DMS 273 (cell line): ENCODE measurements at regions not wholly inside any gene's neighbourhood (a gene's known extent, or its start where the extent isn't known, plus 50 kb on each side); places are given as distances from the start of the nearest gene placed in this dataset.

Experiments
- DNase-seq: peaks from one replicate; lab custom pipeline; 2025; ENCODE audit not compliant: unreplicated experiment; lab: John Stamatoyannopoulos, UW

DNA sequence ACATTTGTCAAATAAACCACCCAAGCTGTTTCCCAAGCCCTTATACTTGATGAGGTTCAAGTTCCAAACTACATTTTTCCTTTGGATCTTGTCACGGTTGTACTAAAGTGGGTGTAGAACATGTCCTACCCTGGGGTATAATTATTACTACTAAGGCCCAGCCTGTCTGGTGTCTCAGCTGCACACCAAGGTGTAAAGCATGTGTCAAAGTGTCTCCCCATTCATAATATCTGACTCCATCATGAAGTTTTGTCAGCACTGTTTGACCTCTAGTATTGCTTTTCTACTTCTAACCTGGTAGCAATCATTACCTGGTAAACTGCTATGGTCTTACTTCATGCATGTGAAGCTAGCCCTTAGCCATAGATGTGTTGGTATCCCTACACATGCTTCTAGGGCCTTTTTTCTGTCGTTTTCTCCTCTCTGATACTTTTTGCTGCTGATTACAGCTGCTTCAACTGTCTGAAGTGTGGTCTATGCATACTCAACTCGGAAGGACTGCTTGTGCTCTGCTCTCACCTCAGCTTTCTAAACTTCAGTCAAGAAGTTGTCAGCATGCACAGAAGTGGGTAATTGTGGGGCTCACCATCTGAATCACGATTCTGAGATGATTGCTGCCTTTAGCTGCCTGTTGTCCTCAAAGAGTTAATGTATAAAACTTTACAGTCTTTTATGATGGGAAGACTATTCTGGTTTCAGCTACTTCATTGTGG is 445.7 kb upstream of the TRIB2 start:
- no peak for DNase-seq

GRCh38 chr2:12271589-12271984 is 445.1 kb upstream of the TRIB2 start:
- DNase-seq: no peak

DNA sequence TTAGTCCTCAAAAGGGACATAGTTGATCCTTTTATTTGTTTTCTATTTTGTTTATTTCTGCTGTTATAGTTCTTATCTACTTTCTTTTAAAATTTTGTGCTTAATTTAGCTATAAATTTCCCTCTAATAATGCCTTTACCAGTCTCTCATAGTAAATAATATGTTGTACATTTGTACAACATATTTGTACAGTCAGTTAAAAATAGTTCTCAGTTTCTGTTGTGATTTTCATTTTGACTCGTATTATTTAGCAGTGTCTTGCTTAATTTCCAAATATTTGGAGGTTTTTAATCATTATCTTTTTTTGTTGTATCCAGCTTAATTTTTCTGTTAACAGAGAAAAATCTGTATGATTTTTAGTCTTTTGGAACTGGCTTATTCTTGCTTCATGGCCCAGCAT is 443.6 kb upstream of the TRIB2 start:
- no peak for DNase-seq

- DNase-seq: no peak
Observed at GRCh38 chr2:12274591-12274990, 442.1 kb upstream of the TRIB2 start.

GRCh38 chr2:12277241-12278034 is 439.3 kb upstream of the TRIB2 start:
- no peak for DNase-seq

DNA sequence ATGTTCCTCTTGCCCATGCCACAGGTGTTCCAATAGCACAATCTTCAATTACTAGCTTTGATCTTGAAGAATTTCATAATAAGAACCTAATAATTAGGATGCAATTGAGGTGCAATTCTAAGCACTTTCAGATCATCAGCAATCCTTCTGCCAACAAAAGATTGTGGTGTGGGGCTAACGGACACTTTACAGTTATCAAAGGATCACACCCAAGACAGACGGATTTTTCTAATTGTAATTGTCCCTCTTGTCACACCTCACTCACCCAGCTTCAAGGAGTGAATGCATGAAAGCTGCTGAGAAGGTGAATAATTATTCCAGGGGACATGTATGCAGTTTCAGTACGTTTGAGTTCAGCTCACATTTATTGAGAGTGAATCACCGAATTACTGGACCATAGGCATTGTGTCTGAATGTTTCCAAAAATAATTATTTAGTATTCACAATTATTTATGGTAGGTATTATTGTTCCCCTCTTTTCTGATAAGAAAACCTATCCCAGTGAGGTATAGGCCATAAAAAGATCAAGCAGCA is 438.5 kb upstream of the TRIB2 start:
- no peak for DNase-seq

DNA sequence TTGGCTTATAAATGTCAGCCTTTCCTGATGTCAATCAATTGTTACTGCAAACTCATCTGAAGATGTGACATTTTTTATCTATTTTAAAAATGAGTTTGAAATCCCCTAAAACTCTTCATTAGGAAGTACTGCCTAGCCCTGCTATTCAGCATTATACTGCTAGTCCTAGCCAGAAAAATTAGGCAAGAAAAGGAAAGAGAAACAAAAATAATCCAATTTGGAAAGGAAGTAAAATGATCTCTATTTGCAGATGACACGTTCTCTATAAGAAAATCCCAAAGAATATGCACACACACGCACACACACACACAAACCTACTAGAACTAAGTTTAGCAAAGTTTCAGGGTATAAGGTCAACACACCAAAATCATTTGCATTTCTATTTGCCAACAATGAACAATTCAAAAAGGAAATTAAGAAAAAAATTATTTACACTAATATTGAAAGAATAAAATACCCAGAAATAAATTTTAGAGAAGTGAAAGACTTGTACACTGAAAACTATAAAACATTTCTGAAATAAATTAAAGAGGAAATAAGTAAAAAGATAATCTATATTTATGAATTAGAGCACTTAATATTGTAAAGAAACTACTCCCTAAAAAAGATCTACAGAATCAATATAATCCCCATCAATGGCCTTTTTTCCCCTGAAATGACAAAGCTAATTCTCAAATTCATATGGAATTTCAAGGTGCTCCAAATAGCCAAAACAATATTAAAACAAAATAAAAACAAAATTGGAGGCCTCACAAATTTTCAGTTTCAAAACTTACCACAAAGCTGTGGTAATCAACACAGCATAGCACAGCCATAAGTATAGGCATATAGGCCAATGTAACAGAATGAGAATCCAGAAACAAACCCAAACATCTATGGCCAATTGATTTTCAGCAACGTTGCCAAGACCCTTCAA is 433.7 kb upstream of the TRIB2 start:
- DNase-seq: no peak

DNA sequence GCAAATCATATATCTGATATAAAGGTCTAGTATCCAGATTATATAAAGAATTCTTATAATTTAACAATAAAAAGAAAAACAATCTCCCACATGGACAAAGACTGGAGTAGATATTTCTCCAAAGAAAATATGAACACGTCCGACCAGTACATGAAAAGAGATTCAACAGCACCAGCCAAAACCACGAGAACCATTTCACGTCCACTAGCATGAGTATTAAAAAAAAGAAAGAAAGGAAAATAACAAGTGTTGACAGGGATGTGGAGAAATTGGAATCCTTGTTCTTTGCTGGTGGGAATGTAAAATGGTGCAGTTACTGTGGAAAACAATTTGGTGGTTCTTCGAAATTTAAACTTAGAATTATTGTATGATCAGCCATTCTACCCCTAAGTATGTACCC is 432.7 kb upstream of the TRIB2 start:
- no peak for DNase-seq

DNA sequence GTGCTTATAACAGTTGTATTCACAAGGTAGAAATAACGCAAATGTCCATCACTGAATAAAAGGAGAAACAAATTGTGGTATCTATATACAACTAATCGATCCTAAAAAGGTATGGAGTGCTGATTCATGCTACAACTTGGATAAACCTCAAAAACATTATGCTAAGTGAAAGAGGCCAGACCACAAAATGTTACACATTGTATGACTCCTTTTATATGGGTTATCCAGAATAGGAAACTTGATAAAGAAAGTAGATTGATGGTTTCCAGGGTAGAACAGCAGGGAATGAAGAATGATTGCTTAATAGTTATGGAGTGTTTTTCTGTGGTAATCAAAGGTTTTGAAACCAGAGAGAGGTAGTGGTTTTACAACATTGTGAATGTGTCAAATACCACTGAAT is 432.2 kb upstream of the TRIB2 start:
- no peak for DNase-seq

DNA sequence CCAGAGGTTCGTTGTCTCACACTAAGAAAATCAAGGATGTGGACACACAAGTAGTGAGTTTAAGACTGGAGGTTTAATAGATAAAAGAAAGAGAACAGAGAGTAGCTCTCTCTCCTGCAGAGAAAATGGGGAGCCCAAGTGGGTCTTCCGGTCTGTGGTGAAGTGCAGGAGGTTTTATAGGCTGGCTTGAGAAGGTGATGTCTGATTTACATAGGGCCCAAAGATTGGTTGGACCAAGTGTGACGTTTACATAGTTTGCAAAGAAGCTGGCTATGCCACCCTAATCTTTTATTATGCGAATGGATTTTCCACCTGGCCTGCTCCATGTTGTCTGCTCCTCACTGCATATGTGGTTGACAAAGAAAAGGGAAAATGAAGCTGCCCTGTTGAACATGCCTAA is 430.4 kb upstream of the TRIB2 start:
- no peak for DNase-seq

DNA sequence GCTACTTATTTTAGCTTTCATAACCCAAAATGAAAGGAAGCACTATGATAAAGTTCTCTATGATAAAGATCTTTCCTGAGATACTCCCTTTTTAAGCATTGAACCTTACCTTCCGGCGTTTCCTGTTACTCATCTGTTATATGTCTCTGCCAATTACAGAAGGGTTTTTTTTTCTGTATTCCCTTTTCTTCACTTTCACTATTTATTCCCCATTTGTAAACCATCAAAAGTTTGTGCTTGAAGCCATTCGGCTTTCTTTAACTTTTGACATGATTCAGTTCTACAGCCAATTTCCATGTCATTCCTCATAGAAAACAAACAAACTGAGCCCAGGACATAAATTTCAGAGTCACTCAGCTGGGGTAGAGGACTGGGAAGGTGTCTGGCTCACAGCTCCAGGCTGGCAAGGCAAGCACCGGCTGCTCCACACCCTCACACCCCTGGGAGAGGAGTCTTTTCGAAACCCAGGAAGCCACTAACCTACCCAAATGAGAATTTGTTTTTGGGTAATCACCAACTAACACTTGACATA is 429.4 kb upstream of the TRIB2 start:
- DNase-seq: no peak

- DNase-seq: no peak
Observed at GRCh38 chr2:12288048-12288447, 428.7 kb upstream of the TRIB2 start.

DNA sequence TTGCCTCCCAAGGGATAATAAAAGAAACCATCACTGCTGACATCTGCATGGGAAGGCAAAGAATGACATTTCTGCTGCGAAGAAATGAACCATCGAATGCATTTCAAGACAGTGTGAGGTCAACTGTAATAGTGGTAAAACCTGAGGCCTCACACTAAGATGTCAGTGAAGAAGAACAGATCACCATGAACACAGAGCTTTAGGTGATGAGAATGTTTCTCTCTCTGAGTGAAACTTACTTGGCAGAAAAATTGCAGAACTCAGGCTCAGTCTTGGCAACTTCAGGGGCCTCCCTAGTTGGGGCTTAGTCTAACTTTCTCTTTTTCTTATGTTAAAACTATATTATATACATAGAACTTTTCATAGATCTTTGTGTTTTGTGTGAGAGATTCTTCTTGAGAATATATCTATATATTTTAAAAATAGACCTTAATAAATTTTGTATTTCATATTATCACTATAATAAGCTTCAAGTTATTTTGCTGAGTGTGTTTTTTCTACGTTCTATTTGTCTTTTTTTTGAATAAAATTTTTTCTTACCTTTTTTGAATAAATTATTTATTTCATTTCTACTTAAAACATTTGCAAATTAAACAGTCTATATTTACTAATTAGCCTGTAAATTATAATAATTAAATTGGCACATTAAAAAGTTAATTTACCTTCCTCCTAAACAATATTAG is 427.5 kb upstream of the TRIB2 start:
- no peak for DNase-seq

- DNase-seq: no peak
Observed at GRCh38 chr2:12291303-12291702, 425.4 kb upstream of the TRIB2 start.

DNA sequence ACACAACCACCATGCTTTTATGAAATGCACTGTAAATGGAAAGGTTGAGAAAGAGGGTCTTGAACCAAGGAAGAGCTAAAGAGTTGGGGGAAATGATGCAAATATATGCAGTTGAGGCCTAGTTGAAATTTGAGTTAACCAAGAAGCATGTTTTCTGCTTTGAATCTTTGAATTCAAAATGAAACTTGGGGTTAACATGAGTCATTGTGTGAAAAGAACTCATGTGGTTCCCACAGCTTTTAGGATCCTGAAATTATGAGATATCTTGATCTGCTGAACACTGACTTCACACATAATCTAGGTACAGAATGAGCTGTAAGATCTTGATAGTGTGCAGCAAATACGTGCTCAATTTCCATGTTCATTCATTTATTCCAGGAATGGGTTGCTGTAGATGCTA is 422.9 kb upstream of the TRIB2 start:
- no peak for DNase-seq

DNA sequence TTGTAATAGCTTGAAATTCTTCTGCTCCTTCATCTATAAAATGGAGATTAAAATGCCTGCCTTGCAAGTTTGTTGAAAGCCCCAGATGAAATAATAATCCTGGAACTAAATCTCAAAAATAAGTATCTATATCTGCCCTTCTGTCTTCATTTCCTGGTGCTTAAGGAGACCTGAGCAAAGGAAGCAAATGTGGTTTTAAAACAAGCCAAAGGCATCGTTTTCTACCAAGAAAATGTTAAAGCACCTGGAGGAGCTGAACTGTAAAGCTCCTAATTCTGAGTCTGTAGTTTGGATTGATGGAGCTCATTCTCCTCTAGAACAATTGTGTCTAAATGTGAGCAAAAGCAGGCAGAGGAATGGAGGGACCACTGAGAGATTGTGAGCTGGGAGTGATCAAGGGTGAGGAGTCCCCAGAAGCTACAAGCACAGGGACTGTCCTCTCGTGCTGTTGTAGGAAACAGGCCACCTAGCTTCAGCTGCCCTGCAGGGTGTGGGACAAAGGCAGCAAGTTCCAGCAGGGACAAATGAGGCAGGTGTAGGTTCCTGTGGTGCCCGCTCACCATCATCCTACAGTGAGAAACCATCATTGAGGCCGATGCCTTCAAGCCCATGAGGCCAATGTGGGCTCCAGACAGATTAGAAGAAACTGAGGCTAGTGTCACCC is 420.7 kb upstream of the TRIB2 start:
- DNase-seq: no peak

DNA sequence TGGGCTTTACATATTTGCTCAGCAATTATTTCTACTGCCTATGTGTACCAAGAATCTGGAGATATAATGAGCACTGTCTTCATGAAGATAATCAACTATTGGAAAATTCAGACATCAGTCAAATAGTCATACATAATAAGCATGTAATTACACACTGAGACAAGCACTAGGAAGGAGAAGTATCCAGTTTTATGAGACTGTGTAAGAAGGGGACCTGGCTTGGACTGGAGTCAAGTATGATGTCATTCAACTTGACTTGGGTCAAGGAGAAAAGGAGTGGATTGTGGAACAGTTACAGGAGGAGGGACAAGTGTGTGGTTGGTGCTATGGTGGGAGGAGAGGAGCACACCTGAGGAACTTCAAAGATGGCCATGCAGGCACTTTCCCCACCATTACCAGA is 419.8 kb upstream of the TRIB2 start:
- DNase-seq: no peak

GRCh38 chr2:12298352-12298751 is 418.4 kb upstream of the TRIB2 start:
- no peak for DNase-seq

GRCh38 chr2:12299431-12299830 is 417.3 kb upstream of the TRIB2 start:
- DNase-seq: no peak

DNA sequence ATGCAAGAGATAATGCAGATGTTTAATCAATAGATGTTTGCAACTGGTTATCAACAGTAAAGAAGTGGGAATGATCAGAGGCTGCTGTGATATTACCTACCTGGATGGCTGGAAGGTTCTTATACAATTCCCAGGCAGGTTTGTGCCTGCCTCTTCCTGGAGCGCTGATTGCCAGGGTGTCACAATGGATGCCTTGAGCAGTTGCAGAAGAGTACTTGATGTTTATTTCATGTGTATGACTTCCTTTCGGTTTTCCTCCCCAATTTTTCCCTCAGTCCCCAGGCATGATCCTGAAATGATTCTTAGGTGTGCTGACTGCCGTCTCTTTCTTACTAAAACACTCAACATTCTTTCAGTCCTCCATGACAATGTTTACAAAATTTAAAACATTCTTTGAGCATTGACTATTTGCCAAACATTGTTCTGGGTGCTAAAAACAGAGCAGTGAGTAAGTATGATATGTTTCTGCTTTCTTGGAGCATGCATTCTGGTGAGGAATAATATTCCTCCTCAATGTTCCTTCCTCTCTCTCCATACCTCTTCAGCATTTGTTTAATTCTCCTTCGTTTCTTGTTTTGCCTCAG is 416.6 kb upstream of the TRIB2 start:
- no peak for DNase-seq
